GM18868 (cell line): ENCODE measurements at regions not wholly inside any gene's neighbourhood (a gene's known extent, or its start where the extent isn't known, plus 50 kb on each side); places are given as distances from the start of the nearest gene placed in this dataset.
"Not testable (repeated sequence)": the region's sequence is repeated elsewhere in the genome, so short reads cannot be mapped to it uniquely, and the experiment has no call there.

Experiments
- ATAC-seq: cut with Tn5 transposase; IDR thresholded peaks from one replicate; pipeline ENCODE4 v1.9.1; 2021; ENCODE audit warnings: mild to moderate bottlenecking, moderate library complexity; ENCODE audit not compliant: unreplicated experiment

DNA sequence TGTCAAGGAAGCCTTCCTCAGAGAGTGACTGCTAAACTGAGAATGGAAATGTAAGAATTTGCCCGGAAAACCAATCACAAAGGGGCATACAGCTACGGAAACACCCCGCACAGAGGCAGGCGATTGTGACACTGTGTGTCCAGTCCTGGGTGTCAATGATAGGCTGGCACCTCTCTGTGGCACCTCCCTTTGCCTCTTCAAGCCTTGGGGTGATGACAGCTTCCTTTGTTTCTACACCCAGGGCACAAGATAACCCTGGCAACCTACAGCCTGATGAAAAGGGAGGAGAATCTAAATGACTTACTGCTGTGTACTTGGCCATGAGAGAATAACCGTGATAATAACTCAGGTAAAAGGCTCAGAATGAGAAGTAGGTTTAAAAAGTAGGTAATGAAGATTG is 93.6 kb upstream of the SSTR4 start:
- no peak for ATAC-seq

DNA sequence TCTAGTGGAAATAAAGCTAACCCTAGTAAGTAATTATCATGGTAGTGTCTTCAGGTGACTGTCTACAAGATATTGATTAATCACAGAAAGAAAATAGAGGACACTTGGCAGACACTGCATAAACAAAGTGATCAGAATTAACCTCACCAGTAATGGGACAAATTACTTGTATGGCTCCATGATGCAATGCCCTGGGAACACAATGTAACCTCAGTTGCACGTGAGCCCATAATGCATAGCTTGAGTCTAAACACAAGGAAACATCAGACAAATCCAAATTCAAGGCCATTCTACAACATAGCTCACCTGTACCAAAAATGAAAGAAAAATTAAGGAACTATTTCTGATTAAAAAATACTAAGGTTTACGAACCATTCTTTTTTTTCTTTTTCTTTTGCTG is 92.4 kb upstream of the SSTR4 start:
- ATAC-seq = no peak

DNA sequence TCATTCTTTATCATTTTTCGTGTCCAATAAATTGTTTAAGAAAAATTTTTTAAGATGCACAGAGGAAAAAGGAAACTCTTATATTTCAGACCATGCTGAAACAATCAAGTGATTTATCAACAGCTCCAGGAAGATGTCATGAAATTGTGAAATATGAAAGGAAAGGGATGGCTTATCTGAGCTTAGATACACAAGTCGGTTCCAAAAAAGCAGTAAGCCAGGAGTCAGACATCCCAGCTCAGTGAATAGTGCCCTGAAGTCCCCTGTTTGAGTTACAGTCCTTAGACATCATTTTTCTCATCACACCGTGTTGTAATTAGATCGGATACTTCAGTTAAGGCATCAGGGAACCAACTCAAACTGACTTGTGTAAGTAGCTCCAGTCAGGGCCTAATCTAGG is 91.0 kb upstream of the SSTR4 start:
- no peak for ATAC-seq

DNA sequence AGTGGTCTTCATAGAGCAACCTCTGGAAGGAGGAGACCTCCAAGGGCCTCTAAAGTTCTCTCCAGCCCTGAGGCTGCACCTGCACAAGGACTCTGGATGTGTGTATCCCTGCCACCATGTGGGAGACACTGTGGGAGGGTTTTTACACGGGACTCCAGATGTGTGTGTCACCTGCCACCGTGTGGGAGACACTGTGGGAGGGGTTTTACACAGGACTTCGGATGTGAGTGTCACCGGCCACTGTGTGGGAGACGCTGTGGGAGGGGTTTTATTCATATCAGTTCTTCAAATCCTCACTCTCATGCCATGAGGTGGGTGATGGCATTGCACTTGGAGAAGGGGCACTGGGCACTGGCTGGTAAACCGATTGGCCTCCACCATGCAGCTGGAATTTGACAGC is 90.2 kb upstream of the SSTR4 start:
- ATAC-seq = no peak

DNA sequence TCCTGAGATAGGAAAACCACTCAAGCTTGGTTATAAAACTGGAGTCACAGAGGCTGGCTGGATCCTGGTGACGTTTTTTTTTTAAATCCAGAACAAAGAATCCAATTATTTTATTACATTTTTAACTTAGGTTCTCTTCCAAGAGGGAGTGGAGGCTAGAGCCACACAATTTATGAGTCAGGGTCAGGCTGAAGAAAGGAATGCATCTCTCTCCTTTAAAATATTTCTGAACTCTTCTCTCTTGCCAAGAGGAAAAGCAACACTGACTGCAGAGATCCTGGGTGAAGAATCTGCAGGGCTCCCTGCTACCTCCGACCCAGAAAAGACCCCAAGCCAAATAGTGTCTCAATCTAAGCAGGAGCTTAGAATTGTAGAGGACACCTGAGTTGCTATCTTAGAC is 88.5 kb upstream of the SSTR4 start:
- no peak for ATAC-seq

DNA sequence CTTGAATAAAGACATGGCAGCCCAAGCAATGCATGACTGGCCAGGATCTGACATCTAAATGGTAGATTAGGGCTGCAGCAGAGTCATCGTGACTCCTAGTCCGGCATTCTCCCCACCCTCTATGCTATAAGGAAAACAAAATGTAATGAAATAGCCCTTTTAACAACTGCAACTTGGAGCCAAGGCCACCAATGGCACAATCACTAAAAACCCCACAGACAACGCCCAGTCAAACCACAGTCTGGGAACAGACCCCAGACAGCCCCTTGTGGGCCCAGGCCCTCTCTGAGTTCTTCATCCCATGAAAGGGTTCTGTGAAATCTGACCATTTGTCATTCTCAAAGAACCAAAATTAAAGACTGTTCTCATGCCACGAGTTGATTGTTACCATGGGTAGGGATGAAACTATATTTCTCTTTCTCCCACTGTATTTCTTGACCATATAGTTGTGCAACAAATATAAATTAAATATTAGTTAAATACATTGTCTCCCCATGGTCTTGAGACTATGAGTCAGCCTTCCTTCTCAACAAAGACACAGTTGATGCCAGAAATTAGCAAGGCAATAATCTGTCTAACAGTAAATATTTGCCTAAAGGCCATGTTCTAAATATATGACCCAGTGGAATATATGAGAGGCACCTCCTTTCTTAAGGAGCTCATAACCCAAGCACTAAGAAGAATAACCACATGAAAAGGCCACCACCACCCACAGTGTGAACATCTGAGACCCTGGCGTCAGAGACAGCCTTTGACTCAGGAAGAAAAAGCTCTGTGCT is 85.6 kb upstream of the SSTR4 start:
- ATAC-seq = no peak

DNA sequence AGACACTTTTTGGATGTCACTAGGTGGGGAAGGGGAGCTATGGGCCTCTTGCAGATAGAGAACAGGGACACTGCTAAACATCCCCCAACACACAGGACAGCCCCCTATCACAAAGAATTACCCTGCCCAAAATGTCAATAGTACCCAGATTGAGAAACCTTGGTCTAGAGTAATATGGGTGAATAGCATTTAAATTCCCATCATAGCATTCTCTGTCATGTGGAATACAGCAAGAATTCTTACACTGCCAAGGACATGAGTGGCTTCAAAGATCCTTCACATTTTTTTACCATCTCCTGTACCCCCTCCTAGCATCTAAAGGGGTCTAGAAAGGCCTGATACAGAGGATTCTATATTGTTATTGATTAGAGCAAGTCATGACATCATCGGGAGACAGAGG is 83.1 kb upstream of the SSTR4 start:
- no peak for ATAC-seq

DNA sequence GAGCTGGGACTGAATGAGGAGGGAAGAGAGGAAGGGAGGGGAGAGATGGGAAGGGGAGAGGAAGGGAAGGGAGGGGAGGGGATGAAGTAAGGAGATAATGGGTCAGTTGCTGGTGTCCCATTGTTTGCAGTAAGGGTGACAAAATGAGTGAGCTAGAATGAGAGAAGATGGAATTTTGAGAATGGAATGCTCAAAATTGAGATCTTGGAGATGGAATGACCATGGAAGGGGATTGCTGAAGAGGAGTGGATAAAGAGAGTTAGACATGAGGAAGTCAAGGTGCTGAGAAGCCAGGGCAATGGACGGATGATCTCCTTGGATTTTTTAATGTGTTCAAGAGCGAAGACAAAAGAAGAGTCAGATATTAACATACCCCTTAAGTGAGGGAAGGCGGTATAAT is 80.5 kb upstream of the SSTR4 start:
- no peak for ATAC-seq

DNA sequence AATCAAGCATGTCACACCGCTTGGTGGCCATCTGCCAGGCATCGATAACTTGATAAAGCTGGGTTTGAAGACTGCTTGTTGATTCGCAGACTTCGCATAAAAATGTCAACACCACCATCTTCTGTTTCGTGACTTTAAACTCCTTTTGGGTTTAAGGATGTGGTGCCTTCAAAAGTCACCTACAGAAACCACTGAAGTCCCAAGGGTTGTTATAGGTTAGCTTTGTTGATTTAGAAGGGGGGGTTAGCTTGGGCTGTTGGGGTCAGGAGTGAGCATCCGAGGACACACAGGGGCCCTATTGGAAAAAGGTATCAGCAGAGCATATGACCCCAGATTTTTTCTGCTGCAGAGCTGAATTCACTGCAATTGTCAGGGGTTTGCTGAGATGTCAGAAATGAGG is 76.7 kb upstream of the SSTR4 start:
- ATAC-seq = no peak

DNA sequence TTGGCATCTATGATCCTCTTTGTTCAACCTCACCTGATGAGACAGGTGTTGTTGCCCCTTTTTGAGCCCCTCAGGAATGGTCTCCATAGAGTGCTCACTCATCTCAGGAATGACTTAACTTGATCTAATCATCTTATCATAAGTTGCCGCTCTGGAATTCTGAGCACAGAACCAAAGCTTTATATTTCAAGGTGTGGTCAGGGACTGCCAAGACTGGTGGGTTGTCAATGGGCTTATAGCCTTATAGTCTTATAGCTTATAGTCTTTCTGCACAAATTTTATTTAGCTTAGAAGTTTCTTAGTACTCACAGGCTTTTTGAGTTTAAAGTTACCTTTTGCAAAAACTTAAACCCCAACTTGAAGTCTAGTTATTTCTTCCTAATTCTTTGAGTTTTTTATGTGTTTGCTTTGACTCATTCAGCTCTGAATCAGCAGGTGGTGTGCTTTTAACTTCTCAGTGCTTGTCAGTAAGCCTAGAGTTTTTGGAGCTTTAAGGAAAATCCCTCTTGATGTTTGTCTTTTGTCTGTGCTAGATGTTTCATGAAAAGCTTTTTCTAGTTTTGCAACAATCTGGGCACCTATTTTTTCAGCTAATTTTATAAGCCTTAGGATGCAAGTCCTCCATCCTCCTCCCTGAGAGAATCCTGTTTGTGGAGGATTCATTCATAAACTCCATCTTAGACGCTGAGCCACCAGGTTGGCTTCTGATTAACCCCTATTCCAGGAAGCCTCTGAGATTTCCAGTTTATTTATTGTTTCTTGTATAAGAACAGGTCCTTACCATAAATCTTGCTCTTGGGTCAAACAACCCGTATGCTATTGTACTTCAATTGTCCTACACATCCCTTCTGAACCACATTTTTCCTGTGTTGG is 72.3 kb upstream of the SSTR4 start:
- no peak for ATAC-seq

DNA sequence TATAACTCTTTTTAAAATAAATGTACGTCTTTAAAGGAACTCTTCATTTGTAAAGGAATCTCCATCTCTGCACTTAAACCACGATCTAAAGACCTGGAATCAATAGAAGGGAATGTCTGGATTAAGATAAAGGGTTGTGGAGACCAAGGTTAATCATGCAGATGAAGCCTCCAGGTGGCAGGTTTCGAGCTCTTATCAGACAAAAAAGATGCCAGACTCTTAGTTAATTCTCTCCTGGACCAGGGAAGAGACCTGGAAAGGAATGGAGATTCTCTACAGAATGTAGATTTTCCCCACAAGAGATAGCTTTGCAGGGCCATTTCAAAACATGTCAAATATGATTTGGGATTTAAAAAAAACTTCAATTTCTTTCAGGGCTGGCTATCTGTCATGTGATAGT is 71.5 kb upstream of the SSTR4 start:
- ATAC-seq = no peak

DNA sequence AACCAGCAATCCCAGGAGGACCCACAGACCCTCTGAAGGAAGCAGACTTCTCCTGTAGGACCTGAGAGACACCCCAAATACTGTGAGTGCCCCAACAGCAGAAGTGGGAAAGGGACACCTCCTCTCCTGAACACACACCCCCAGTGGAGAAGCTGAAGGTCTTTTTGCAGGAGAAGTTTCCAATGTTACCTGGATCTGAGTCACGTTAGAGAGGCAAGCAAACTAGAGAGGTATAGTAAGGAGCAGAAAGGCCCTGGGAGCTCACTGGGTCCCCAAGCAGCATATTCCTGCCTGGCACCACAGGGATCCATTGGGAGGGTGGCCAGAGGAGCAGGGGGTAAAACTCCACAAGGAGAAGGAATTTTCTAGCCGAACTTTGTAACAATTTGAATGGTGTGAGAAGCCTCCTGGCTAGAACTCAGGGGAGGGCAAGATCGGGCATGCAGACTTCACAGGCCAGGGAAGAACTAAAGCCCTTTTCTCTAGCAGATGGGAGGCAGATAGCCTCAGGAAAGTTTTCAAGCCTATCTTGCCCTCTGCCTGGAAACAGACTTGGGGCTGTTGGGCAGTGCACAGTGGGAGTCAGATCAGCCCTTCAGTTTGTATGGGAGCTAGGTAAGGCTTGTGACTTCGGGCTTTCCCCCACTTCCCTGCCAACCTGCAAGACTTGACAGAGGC is 68.2 kb upstream of the SSTR4 start:
- no peak for ATAC-seq

DNA sequence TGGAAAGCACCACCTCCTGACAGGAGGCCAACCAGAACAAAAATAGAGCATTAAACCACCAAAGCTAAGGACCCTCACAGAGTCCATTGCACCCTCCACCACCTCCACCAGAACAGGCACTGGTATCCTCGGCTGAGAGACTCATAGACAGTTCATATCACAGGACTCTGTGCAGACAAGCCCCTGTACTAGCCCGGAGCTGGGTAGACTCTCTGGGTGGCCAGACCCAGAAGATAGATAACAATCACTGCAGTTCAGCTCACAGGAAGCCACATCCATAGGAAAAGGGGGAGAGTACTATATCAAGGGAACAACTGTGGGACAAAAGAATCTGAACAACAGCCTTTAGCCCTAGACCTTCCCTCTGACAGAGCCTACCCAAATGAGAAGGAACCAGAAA is 67.4 kb upstream of the SSTR4 start:
- ATAC-seq = not testable (repeated sequence)

DNA sequence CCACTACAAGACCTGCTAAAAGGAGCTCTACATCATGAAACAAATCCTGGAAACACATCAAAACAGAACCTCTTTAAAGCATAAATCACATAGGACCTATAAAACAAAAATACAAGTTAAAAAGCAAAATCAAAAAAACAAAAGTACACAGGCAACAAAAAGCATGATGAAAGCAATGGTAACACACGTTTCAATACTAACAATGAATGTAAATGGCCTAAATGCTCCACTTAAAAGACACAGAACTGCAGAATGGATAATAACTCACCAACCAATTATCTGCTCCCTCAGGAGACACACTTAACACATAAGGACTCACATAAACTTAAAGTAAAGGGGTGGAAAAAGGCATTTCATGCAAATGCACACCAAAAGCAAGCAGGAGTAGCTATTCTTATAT is 66.1 kb upstream of the SSTR4 start:
- not testable (repeated sequence) for ATAC-seq

DNA sequence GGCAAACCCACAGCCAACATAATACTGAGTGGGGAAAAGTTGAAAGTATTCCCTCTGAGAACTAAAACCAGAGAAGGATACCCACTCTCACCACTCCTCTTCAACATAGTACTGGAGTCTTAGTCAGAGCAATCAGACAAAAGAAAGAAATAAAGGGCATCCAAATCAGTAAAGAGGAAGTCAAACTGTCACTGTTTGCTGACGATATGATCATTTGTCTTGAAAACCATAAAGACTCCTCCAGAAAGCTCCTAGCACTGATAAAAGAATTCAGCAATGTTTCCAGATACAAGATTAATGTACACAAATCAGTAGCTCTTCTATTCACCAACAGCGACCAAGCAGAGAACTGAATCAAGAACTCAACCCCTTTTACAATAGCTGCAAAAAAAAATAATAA is 64.0 kb upstream of the SSTR4 start:
- ATAC-seq = not testable (repeated sequence)

DNA sequence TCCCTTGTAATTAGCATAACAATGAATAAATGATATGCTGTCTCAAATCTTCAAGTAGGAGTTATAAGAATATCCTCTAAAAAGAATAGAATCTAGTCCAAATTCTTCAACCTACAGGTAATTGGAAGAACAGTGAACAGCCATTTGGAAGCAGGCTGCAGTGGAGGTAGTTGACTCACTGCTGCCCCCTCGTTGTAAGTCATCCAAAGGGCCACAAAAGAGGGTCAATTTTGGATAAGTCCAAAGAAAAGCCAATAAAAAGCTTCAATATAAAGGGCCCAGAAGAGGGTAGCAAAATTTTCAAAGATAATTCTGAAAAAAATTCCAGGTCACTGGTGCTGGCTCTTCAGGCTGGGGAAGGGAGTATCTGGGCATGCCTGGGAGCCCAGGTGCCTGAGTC is 60.8 kb upstream of the SSTR4 start:
- no peak for ATAC-seq

DNA sequence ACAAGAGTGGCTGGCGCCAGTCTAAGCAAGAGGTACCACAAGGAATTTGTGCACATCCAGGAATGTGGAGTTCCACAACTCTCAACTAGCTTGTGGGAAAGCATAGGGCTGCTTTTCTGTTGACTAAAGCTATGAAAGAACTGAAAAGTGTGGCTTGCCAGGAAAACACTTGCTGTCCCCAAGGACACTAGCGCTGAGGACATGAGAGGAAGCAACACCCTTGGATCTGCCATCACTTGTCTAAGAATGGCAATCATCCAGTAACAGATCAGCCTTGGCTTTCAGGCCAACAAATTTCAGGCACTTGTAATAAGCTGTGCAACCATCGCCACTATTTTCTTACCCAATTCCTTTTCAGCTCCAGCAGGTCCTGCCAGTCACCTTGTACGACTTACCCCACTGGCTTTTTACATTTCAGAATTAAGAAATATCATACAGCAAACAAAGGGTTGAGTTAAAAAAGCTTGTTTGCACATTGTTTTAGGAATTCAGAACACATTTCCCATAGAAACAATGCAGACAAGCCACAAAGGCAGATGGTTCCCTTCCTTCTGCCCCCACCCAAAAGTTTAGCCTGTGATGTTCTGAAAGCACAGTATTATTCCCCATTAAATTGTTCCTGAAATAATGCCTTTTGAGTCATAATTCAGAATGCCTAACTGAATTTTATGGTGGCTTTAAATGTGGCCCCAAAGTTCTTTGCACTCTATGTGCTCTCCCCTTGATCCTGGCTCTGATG is 57.9 kb upstream of the SSTR4 start:
- no peak for ATAC-seq

DNA sequence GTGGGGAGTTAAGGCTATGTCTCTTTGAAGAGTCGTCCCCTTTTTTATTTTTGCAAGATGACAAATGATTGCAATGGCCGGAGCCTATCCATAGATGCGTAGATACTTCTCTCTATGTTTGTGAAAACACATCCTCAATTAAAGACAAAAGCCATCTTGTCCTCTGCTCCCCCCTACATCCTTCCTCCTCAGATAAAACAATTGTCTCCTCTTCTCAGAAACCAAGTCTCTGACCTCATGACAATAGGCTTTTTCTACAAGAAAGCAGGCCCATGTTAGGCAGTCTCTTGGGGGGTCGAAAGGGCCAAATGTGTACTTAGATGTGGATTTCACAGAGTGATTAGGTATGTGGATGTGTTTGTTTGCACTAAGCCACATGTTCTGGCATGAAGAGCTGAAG is 51.1 kb upstream of the SSTR4 start:
- ATAC-seq = no peak

DNA sequence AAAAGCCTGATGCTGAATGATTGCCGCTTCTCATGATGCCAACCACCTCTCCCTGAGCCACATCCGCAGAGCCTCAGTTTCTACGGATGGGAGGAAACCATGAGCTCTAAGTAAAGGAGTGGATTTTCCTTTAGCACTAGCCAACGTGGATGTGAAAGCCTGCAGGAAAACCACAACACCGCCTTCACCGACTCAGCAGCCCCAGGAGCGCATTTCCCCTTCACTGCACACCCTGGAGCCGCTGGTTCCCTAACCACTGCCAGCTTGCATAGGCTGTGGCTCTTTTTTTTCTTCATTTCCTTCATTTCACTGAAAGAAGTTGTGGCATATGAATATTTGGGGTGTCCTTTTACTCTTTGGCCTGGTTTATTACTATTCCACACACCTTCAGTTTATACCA is 50.5 kb upstream of the SSTR4 start:
- no peak for ATAC-seq

DNA sequence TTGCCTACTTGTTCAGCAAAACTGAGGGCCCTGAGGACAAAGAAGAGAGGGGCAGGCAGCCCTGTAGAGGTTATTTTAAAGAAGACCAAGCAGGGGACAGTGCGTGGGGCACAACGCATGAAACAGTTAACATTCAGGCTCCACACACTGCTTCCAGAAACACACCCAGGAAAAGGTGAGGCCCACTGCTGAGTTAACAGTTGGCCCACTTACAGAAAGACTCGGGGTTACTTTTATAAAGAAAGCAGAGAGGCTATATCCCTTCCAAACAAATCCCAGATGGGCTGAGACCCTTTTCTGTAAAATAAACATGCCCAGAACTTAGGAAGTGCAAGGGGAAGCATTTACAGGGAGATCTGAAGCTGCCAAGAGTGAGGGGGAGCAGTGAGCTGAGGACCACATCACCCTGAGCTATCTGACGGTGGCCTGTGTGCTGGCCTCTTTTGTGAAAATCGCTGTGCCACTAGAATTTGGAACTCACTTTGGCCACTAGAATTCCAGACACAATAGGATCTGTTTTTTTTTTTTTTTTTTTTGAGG is 49.8 kb upstream of the SSTR4 start:
- no peak for ATAC-seq
